Left lung (tissue), 4 donors: ENCODE measurements at regions not wholly inside any gene's neighbourhood (a gene's known extent, or its start where the extent isn't known, plus 50 kb on each side); places are given as distances from the start of the nearest gene placed in this dataset.

Experiments
- ATAC-seq: fragments of 200-7000 bp; cut with Tn5 transposase; one replicate; pipeline ENCODE4 v1.9.1; 2020; ENCODE audit warnings: moderate library complexity
- DNase-seq, 4 donors: peaks; one replicate each; pipeline ENCODE4 v3.0.0-alpha.2; 2013 to 2020
- H3K27ac ChIP-seq, 2 donors: fragments of 200-600 bp; sonication (generic) in 1 of 2; one replicate each; pipeline versions ENCODE4 v1.5.0 to v1.8.0; 2020 to 2021
- H3K27me3 ChIP-seq, 2 donors: fragments of 200-600 bp; sonication (generic) in 1 of 2; one replicate each; pipeline versions ENCODE4 v1.5.0 to v1.8.0; 2020 to 2021
- H3K36me3 ChIP-seq, 2 donors: fragments of 200-600 bp; sonication (generic) in 1 of 2; one replicate each; pipeline versions ENCODE4 v1.5.0 to v1.8.0; 2020 to 2021
- H3K4me1 ChIP-seq, 2 donors: fragments of 200-600 bp; one replicate each; pipeline ENCODE4 v1.8.0; 2021
- H3K4me3 ChIP-seq, 2 donors: fragments of 200-600 bp; sonication (generic) in 1 of 2; one replicate each; pipeline versions ENCODE4 v1.5.0 to v1.8.0; 2020 to 2021; ENCODE audit warnings: mild to moderate bottlenecking in 1 of 2
- H3K9me3 ChIP-seq, 2 donors: fragments of 200-600 bp; sonication (generic) in 1 of 2; one replicate each; pipeline versions ENCODE4 v1.5.0 to v1.8.0; 2020 to 2021
- CTCF ChIP-seq, 2 donors: fragments of 200-600 bp; sonication (generic) in 1 of 2; IDR thresholded peaks; one replicate each; pipeline versions ENCODE4 v1.5.0 to v1.8.0; 2021; ENCODE audit warnings: antibody characterized with exemption in 2 of 2
- intact Hi-C, 2 donors: fragments of 100-400 bp; cut with DNase I; formaldehyde crosslinking; loops; one replicate each; pipeline versions ENCODE4 v1.11.2 to v1.14.2; 2022
- donor health status: DM: no; HTN: yes; CAD: no.
- donor health status: DM: no; HTN: no; CAD: no.

DNA sequence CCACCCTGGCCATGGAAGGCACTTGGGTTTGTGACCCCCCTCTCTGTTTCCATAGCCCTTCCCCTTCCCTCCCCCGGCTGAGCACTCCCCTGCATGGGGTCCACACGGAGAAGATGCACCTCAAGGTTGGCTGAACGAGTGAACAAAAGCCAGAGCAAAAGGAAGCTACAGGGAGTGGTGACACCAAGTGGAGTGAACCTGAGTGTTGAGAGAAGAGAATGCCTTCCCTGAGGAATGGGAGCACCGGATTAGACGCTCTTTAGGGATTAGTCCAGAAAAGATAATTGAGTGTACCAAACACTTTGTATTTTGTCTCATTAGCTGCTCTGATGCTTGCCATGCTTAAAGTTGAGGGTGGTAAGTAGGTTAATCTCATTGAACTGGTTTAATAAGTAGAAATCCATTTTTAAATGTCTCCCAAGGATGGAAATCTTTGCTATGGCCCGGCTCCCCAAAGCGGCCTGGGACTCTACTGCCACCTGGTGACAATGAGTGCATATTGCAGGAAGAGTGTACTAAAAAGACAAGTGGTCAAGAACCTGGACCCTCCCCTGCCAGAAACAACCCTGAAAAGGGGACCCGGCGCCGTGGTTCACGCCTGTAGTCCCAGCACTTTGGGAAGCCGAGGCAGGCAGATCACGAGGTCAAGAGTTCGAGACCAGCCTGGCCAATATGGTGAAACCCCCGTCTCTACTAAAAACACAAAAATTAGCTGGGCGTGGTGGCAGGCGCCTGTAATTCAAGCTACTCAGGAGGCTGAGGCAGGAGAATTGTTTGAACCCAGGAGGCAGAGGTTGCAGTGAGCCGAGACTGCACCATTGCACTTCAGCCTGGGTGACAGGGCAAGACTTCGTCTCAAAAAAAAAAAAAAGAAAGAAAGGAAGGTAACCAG is 150.6 kb upstream of the ZC3H12A start:
- DNase-seq (no peak), ATAC-seq (peak; percentile 60)
- H3K27ac ChIP-seq, result no peak overlapping the region
- intact Hi-C loops, result no loop called here
- H3K27me3 ChIP-seq, result peaks cover 2 to 84% of the 10 kb centered on the region in 2 donors
- no peaks in the 10 kb centered on the region for H3K4me1 ChIP-seq
- TF ChIP-seq CTCF (IDR thresholded peaks at IDR 0.05), result peak; percentile 38 to 54
- no peaks in the 10 kb centered on the region for H3K36me3 ChIP-seq
- H3K4me3 ChIP-seq, result no peak overlapping the region
- H3K9me3 ChIP-seq, result peaks cover 0 to 8% of the 10 kb centered on the region in 2 donors

DNA sequence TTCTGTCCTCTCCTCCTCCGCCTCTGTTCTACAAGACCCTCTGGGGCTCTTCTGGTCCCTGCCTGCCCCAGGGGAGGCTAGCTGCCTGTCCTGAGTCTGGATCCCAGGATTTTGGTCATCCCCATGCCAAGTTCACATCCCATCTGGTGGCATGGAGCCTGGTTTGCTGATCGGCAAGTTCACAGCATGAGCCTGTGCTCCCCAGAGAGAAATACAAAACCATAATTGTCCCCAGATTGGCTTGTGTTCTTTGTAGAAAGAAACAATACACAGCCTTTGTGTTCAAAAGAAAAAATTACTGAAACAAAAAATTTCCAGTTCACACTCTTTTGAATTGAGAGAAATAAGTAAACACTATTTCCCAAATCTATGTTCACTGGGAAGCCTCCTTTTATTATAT is 149.4 kb upstream of the ZC3H12A start:
- H3K4me3 ChIP-seq, result no peak overlapping the region
- intact Hi-C loops, result no loop called here
- TF ChIP-seq CTCF (IDR thresholded peaks at IDR 0.05), result no peak
- H3K9me3 ChIP-seq, result peaks cover 0 to 8% of the 10 kb centered on the region in 2 donors
- H3K27me3 ChIP-seq, result peaks cover 0 to 77% of the 10 kb centered on the region in 2 donors
- no peaks in the 10 kb centered on the region for H3K4me1 ChIP-seq
- no peak overlapping the region for H3K27ac ChIP-seq
- no peaks in the 10 kb centered on the region for H3K36me3 ChIP-seq
- no peak for ATAC-seq
- DNase-seq, result no peak

- ATAC-seq (no peak), DNase-seq (no peak)
- Histone ChIP-seq H3K36me3 (no peaks in the 10 kb centered on the region), H3K9me3 (peaks cover 0 to 8% of the 10 kb centered on the region in 2 donors), H3K4me1 (no peaks in the 10 kb centered on the region), H3K4me3 (no peak overlapping the region), H3K27ac (no peak overlapping the region), H3K27me3 (peaks cover 0 to 72% of the 10 kb centered on the region in 2 donors)
- no peak for TF ChIP-seq CTCF (IDR thresholded peaks at IDR 0.05)
- intact Hi-C loops, result no loop called here
Observed at GRCh38 chr1:37325509-37326437, 148.6 kb upstream of the ZC3H12A start.

DNA sequence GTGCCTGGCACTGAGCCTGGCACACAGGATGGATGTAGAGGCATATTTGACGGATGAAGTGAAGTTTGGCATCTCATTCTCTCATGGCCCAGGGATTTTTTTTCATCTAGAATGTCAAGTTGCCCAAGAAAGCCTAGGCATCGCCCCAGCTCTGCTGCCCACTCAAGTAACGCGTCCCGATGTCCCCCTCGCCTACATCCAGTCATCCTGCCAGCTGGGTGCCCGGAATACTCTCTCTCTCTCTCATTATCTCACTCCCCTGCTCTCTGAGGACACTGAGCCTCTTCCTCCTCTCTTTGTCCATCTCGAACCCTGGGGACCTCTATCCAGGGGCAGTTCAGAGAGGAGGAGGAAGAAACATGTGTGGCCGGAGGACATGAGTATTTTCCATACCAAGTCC is 142.3 kb upstream of the ZC3H12A start:
- no peaks in the 10 kb centered on the region for H3K4me1 ChIP-seq
- no peaks in the 10 kb centered on the region for H3K9me3 ChIP-seq
- ATAC-seq, result no peak
- H3K4me3 ChIP-seq, result no peak overlapping the region
- intact Hi-C loops, result no loop called here
- no peak for TF ChIP-seq CTCF (IDR thresholded peaks at IDR 0.05)
- no peak for DNase-seq
- H3K36me3 ChIP-seq, result no peaks in the 10 kb centered on the region
- no peak overlapping the region for H3K27ac ChIP-seq
- H3K27me3 ChIP-seq, result peaks cover 0 to 21% of the 10 kb centered on the region in 2 donors

GRCh38 chr1:37338658-37339057 is 135.7 kb upstream of the ZC3H12A start:
- ATAC-seq, result no peak
- Histone ChIP-seq H3K36me3 (no peaks in the 10 kb centered on the region), H3K27ac (no peak overlapping the region), H3K4me1 (no peaks in the 10 kb centered on the region), H3K27me3 (peaks cover 0 to 20% of the 10 kb centered on the region in 2 donors), H3K9me3 (no peaks in the 10 kb centered on the region), H3K4me3 (no peak overlapping the region)
- no peak for TF ChIP-seq CTCF (IDR thresholded peaks at IDR 0.05)
- no peak for DNase-seq
- intact Hi-C loops, result no loop called here
